ENCODE measurements at regions not wholly inside any gene's neighbourhood (a gene's known extent, or its start where the extent isn't known, plus 50 kb on each side); places are given as distances from the start of the nearest gene placed in this dataset.
"Not testable (repeated sequence)": the region's sequence is repeated elsewhere in the genome, so short reads cannot be mapped to it uniquely, and the experiment has no call there.

DNA sequence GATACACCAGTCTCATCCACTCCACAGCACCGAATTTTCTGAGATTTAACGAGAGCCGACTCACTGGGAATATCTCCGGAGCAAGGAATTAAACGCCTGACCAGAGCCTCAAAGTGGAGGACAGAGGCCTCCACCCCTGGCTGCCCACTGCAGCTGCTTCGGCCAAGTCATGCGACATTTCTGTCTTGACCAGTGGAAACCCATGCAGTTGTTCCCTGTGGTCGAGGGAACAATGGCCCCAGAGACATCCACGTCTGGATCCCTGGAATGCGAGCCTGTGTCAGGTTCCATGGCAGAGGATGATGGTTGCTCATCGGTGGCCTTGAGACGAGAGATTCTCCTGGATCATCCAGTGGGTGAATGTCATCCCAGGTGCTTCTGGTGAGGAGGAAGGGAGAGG lies 65.7 kb upstream of the INSIG1 start:
- no peak for DNase-seq

DNA sequence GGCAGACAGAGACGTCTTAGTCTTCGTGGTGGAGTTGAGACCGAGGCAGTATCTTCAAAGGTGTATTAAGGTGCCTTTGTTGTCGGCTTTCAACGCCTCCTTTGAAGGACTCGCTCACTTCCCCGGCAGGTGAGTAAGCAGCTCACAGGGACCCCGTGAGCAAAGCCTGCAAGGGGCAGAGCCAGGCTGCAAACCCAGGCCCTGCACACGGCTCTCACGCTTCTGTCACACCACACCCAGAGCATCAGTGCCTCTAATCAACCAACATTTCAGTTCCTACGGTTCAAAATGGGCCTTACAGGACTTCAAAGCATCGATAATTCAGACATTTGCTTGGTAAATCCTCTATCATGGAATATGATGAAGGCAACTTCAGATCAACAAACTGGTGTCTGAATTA lies 64.8 kb upstream of the INSIG1 start:
- DNase-seq: no peak

DNA sequence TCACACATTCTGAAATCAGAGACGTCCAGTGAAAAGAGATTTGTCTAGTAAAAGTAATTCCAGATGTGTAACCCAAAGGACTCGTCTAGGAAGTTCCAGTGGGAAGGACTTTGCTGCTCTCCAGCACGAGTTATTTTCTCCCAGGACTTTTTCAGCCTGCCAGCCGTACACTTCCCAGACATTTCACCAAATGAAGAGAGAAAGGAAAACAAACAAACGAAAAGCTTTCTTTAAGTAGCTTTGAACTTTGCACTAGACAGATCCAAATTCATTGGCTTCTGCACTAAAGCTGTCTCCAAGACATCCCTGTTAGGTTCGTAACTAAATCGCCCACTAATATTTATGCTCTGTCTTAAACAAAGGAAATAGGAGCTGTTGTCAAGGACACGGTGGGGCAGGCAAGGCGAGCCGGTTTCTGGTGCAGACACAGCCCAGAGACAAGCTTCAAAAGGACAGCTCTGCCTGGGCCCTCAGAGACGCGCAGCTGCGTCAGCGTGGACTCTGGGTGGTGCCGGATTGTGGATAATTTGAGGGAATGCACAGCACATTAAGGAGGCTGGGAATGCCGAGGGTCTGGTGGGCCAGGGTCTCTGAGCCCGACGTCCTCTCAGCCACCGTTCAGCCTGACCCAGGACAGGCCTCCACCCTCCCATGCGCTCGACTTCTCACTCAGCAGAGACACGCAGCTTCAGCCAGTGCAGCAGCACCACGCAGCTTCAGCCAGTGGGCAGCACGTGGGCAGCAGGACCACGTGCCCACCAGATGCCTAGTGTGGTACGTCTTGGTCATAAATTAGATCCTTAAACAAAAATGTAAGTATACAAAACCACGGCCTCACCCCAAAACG lies 64.1 kb upstream of the INSIG1 start:
- no peak for DNase-seq

DNA sequence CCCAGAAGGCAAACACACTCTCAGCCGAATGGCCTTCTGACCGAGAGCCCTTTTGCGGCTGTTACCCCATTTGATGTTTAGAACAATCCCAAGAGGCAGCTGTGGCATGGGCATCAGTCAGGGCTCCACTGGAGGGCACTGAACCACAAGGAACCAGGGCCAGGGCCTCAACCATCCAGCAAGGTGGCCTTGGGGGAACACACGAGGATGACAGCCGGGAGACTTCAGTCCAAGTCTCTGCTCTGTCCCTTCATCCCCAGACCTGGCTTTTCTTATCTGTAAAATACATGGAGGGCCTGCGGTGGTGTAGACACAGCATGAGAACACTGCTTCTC lies 63.6 kb upstream of the INSIG1 start:
- no peak for DNase-seq

DNA sequence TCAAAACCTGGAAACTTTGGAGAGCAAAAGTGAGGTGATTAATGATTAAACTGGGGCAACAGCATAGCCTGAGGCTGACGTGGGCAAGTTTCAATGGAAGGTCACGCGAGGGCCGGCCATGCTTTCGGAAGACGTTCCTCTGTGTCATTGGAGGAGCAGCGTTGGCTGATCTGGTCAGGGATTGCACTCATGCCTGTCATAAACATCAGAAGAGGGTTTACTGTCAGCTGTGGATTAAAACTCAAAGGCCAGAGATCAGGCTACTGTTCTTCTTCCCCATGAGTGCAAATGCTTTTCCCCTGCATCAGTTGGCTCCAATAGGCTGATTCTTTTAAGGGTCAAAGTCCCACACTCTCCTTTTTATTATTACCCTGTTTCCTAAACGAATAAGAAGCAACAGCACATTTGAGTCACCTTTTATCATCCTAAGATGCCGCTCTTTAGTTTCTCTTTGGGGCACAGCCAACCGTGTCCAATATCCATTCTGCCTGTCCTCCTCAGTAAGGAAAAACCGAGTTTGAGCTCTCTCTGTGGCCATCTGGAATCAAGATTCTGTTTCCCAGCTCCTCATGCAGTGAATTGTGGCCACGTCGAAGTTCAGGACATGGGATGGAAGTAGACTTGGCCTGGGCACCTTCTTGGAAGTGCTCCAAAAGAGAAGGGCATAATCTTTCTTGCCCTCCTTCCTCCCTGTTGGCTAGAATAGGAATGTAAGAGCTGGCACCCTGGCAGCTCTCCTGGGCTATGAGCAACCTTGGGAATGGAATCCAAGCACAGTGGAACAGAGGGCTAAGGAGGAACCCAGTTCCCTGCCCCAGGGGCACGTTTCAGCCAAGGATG lies 62.5 kb upstream of the INSIG1 start:
- no peak for DNase-seq

DNA sequence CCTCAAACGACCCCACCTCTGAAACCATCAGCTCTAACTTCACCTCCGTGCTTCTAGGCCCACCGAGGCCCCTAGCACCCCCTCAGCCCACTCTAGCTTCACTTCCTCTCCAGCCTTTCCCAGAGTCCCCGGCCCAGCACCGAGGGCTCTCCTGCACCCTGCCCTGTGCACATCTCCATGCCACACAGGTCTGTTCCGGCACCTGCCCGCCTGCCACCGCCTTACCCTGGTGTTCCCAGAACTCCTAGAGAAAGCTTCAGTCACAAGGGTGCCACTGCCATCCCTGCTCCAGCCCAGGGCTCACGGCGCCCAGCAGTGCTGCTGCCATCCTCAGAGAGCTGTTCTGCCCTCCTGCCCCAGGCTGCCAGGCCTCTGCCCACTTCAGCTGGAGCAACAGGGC lies 61.3 kb upstream of the INSIG1 start:
- DNase-seq: no peak

DNA sequence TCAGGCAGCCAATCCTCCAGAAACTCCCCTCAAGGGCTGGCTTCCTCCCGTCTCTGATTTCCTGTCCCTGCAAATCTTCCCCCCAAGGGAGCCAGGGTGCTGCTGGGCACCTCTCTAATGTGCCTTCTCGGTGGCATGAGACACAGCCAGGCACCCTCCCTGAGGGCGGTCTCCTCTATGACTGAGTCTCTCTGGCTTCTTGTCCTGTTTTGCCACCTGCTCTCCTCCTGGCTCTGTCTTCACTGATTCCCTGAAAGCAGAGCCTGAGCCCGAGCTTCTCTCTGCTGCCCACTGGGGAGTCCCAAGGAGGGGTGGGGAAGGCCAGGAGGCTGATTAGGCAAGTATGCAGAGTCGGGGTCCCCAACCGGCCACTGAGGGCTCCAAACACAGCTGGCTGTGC lies 60.4 kb upstream of the INSIG1 start:
- DNase-seq: no peak

DNA sequence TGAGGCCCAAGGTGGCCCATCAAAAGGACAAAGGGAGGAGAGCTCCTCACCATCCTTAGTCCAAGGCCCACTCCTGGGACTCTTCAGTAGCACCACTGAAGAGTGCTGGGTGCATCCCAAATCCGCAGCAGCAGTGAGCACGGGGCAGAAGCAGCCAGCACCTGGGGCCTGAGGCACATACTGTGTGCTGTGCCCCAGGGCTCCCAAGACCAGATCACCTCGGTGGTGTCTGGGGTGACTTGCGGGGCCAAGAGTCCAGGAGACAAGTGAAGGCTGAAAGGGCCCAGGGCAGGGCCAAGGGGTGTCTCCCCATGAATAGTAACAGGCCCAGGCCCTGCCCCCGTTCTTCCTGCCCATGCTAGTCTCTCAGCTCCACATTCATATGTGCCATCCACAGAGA lies 59.9 kb upstream of the INSIG1 start:
- DNase-seq: no peak

DNA sequence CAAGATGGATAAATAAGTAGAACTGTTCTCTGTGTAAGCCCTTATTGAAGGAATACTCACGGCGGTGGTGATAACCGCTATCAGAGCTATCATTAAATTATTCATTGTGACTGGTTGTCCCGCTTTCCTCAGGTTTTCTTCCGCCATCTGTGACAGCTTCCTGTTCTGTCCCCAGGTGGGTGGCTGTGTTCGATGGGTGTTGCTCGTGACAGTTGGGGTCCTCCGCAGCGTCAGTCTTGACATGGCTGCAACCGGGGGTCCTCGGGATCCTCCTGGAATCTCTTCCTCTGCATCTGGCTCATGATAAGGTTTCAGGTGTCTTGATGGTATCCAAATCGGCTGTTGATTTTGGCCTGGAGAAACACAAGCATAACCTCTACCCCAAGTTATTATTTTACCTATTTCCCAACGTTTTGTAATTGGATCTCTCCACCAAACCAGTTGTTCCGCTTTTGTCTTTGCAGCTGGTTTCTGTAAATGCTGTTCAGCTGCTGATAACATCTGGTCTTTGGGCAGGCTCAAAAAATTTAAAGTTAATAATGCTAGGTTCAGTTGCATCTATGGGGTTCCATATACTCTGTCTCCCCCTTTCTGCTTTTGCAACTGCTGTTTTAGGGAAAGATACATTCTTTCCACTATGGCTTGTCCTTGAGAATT lies 58.1 kb upstream of the INSIG1 start:
- DNase-seq: not testable (repeated sequence)

DNA sequence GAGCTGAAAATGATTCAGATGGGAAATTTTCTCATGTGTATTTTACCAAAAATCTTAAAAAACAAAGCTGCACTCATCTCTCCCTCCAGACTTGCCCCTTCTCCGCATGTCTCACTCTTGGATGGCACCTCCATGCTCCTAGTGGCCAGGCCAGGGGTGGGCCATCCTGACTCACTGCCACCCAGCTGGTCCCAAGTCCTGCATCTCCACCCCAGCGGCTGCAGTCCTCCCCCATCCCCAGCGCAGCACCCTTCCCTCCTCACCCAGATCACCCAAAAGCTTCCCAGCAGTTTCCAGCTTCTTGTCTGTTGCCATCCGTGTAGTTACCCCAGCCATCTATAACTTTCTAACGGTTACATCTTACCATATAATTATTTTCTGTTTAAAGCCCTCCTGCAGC lies 53.0 kb upstream of the INSIG1 start:
- no peak for DNase-seq

DNA sequence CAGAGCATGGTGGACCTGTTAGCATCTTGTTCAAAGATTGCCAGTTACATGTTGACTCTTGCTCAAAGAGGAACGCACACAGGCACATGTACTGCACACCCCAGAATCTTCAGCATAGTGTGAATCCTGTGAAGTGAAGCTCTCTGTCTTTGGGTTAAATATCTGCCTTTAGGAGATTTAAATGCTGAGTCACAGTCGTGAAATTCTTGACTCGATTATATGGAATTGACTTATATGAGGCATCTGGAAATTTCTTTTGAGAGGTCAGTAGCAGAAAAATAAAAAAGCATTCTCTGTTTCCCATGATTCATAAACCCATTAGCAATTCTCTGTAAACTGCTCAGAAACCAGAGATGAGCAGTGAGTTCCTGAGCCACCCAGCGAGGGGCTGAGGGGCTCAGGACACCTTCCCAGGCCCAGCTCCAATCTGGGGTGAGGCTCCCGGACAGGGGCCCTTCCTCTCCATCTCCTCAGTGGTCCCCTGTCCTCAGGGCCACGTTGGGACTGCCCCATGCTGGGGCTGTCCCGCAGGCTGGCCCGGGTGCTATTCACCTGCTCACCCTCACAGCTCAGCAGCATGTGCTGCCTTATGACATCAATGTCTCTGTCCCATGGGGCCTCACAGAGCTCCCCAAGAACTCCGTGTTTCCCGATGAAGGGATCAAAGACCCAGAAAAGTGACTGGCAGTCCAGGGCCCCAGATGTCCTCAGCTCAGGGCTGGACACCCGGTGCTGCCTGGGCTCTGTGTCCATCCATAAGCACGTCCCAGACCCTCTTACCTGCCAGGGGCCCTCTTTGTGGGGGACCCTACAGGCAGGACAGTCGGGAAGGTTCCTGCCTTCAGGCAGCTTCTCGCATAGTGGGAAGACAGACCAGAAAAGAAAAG lies 50.0 kb upstream of the INSIG1 start:
- DNase-seq: no peak
